ENCODE measurements at regions not wholly inside any gene's neighbourhood (a gene's known extent, or its start where the extent isn't known, plus 50 kb on each side); places are given as distances from the start of the nearest gene placed in this dataset.

- Histone ChIP-seq H3K4me1 (no peaks in the 10 kb centered on the region), H3K27me3 (no peaks in the 10 kb centered on the region), H3K4me3 (no peak overlapping the region), H3K9me3 (no peaks in the 10 kb centered on the region), H3K36me3 (no peaks in the 10 kb centered on the region), H3K27ac (peak overlapping the region; percentile 40 to 58)
- intact Hi-C loops (cut with DNase I; ENCODE audit: low total_unique reads): no loop called here
- peak; percentile 68 to 80 for DNase-seq
- no peak for TF ChIP-seq POLR2A (IDR thresholded peaks at IDR 0.05)
- TF ChIP-seq, protein P1, sequence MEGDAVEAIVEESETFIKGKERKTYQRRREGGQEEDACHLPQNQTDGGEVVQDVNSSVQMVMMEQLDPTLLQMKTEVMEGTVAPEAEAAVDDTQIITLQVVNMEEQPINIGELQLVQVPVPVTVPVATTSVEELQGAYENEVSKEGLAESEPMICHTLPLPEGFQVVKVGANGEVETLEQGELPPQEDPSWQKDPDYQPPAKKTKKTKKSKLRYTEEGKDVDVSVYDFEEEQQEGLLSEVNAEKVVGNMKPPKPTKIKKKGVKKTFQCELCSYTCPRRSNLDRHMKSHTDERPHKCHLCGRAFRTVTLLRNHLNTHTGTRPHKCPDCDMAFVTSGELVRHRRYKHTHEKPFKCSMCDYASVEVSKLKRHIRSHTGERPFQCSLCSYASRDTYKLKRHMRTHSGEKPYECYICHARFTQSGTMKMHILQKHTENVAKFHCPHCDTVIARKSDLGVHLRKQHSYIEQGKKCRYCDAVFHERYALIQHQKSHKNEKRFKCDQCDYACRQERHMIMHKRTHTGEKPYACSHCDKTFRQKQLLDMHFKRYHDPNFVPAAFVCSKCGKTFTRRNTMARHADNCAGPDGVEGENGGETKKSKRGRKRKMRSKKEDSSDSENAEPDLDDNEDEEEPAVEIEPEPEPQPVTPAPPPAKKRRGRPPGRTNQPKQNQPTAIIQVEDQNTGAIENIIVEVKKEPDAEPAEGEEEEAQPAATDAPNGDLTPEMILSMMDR (IDR thresholded peaks at IDR 0.05): no peak
Observed at GRCh38 chr5:124932791-124933600, 186.6 kb upstream of the ZNF608 start.

DNA sequence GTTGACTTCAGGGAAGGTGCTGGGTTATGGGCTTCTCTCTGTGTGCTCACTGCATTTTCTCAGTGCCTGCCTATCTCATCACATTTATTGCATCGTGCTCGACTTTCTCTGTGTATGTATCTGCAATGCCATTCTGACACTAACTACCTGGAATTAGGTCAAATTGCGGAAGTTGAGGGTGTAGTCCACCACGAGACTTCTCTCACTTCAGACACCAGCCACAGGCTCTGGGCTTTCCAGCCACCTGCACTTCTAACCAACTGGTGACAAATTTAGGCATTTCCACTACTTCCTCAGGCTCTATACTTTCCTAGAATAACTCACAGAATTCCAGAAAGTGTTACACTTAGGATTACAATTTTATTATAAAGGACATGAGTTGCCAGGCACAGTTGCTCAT, 188.6 kb upstream of the ZNF608 start:
- H3K36me3 ChIP-seq: no peaks in the 10 kb centered on the region
- TF ChIP-seq, protein P1 (IDR thresholded peaks at IDR 0.05): no peak
- no peak for TF ChIP-seq POLR2A (IDR thresholded peaks at IDR 0.05)
- no peak for DNase-seq
- H3K4me1 ChIP-seq: no peaks in the 10 kb centered on the region
- no peaks in the 10 kb centered on the region for H3K9me3 ChIP-seq
- no peaks in the 10 kb centered on the region for H3K27me3 ChIP-seq
- no peak overlapping the region for H3K4me3 ChIP-seq
- no peak overlapping the region for H3K27ac ChIP-seq
- intact Hi-C loops (cut with DNase I; ENCODE audit: low total_unique reads): no loop called here

GRCh38 chr5:124936626-124936933, 190.1 kb upstream of the ZNF608 start:
- Histone ChIP-seq H3K4me1 (no peaks in the 10 kb centered on the region), H3K36me3 (no peaks in the 10 kb centered on the region), H3K9me3 (no peaks in the 10 kb centered on the region), H3K27ac (no peak overlapping the region), H3K4me3 (no peak overlapping the region), H3K27me3 (no peaks in the 10 kb centered on the region)
- TF ChIP-seq, protein P1 (IDR thresholded peaks at IDR 0.05): no peak
- TF ChIP-seq POLR2A (IDR thresholded peaks at IDR 0.05): no peak
- no peak for DNase-seq
- intact Hi-C loops (cut with DNase I; ENCODE audit: low total_unique reads): no loop called here

- Histone ChIP-seq H3K27me3 (no peaks in the 10 kb centered on the region), H3K27ac (no peak overlapping the region), H3K4me1 (no peaks in the 10 kb centered on the region), H3K36me3 (no peaks in the 10 kb centered on the region), H3K9me3 (no peaks in the 10 kb centered on the region), H3K4me3 (no peak overlapping the region)
- intact Hi-C loops (cut with DNase I; ENCODE audit: low total_unique reads): no loop called here
- TF ChIP-seq, protein P1 (IDR thresholded peaks at IDR 0.05): no peak
- TF ChIP-seq POLR2A (IDR thresholded peaks at IDR 0.05): no peak
- DNase-seq: no peak
Observed at GRCh38 chr5:124941051-124942049, 194.9 kb upstream of the ZNF608 start.
